ENCODE measurements at regions not wholly inside any gene's neighbourhood (a gene's known extent, or its start where the extent isn't known, plus 50 kb on each side); places are given as distances from the start of the nearest gene placed in this dataset.

DNA sequence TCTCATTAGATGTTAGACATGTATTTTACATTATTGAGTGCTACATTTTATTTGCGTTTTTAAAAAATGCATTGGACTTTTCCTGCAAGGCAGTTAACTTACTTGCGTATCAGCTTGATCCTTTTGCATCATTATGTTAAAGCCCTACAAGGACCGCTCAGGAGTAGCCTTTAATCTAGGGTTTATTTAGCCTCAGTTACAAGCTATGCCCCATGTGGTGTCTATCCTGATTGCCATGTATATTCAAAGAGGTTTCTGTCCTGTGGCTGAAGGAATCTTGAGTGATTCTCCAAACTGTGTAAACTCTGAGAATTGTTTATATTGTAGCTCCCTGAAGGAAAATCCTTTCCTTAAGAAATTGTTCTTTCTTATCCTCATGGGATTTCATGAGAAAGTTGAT lies 821.8 kb upstream of the AGA start:
- Histone ChIP-seq H3K27ac (ENCODE audit: insufficient read depth, low read length) (no peak overlapping the region), H2AFZ (replicated peaks; ENCODE audit: low read length, poor library complexity) (no peak overlapping the region), H4K91ac (ENCODE audit: insufficient read depth, low read depth, low read length) (no peak overlapping the region), H3K27me3 (ENCODE audit: control insufficient read depth, insufficient read depth, low read length) (no peaks in the 10 kb centered on the region), H4K20me1 (ENCODE audit: insufficient read depth, low read length) (no peaks in the 10 kb centered on the region), H4K8ac (ENCODE audit: low read depth in 2 of 2, low read length in 2 of 2) (no peak overlapping the region), H2BK5ac (ENCODE audit: low read depth, low read length, poor library complexity, severe bottlenecking) (no peak overlapping the region), H2AK5ac (ENCODE audit: low read depth, low read length) (no peak overlapping the region), H2BK120ac (ENCODE audit: low read depth, low read length) (no peak overlapping the region), H4K5ac (ENCODE audit: low read depth, low read length) (no peak overlapping the region), H3K4me2 (ENCODE audit: low read depth, low read length) (no peak overlapping the region), H3K4ac (ENCODE audit: low read depth, low read length) (no peak overlapping the region), H3K56ac (ENCODE audit: extremely low read depth, insufficient read depth, low read length) (no peak overlapping the region), H3K9ac (ENCODE audit: low read depth, low read length) (no peak overlapping the region), H3K14ac (replicated peaks; ENCODE audit: low read depth, low read length) (no peak overlapping the region), H3K9me1 (ENCODE audit: insufficient read depth, low read length) (no peaks in the 10 kb centered on the region), H3K9me3 (ENCODE audit: control insufficient read depth, insufficient read depth, low read length) (no peaks in the 10 kb centered on the region), H2AK9ac (replicated peaks; ENCODE audit: low read depth, low read length, poor library complexity) (no peak overlapping the region), H3K79me1 (ENCODE audit: low read depth in 1 of 2, low read length in 2 of 2) (no peaks in the 10 kb centered on the region), H3K18ac (ENCODE audit: low read depth, low read length) (no peak overlapping the region), H3K4me3 (ENCODE audit: insufficient read depth, low read depth, low read length) (no peak overlapping the region), H3K23ac (ENCODE audit: low read depth, low read length) (no peak overlapping the region), H2BK15ac (ENCODE audit: low read depth, low read length) (no peak overlapping the region), H3K36me3 (ENCODE audit: control insufficient read depth, insufficient read depth, low read length) (no peaks in the 10 kb centered on the region), H3K4me1 (ENCODE audit: control insufficient read depth, insufficient read depth, low read length) (no peaks in the 10 kb centered on the region), H2BK20ac (ENCODE audit: low read depth, low read length) (no peak overlapping the region)
- dilution Hi-C loops (cut with HindIII; ENCODE audit: low sequenced_read_pairs, unreplicated experiment): no loop called here
- POLR2A ChIA-PET (ENCODE audit: unreplicated experiment): no interaction called here
- 100% methylated on average over 1 of the region's 3 CpGs; no CpG with 5 or more reads in 1 of the 2 experiments for whole genome bisulfite sequencing, 2 experiments (ENCODE audit: extremely low coverage in 2 of 2, insufficient read length in 1 of 2)
- TF ChIP-seq RCOR1 (IDR thresholded peaks at IDR 0.05; ENCODE audit: insufficient replicate concordance, low read length): no peak
- DNase-seq: no peak
- in situ Hi-C loops (cut with MboI; ENCODE audit: low sequenced_read_pairs): no loop called here
- CTCF ChIA-PET: no interaction called here
- intact Hi-C loops (cut with micrococcal nuclease): no loop called here
- BruUV-seq (replicated peaks): no TSS peak
- ATAC-seq (ENCODE audit: low read depth): no peak

Measured in IMR-90 (cell line).